GM19023 (cell line): ENCODE measurements at regions not wholly inside any gene's neighbourhood (a gene's known extent, or its start where the extent isn't known, plus 50 kb on each side); places are given as distances from the start of the nearest gene placed in this dataset.

Experiments used
- ATAC-seq: cut with Tn5 transposase; IDR thresholded peaks from one replicate; pipeline ENCODE4 v1.9.1; 2021; ENCODE audit warnings: mild to moderate bottlenecking, moderate library complexity; ENCODE audit not compliant: unreplicated experiment

- no peak for ATAC-seq
Measured at GRCh38 chr16:74232806-74233465, 63.7 kb upstream of the PSMD7 start.

- ATAC-seq: no peak
Measured at GRCh38 chr16:74230126-74230525, 66.5 kb upstream of the PSMD7 start.

- ATAC-seq: no peak
Measured at GRCh38 chr16:74226338-74226954, 70.2 kb upstream of the PSMD7 start.

GRCh38 chr16:74224828-74225612, 71.6 kb upstream of the PSMD7 start:
- no peak for ATAC-seq

- no peak for ATAC-seq
Measured at GRCh38 chr16:74221828-74222227, 74.8 kb upstream of the PSMD7 start.

- ATAC-seq: no peak
Measured at GRCh38 chr16:74219706-74220105, 76.9 kb upstream of the PSMD7 start.

- ATAC-seq: no peak
Measured at GRCh38 chr16:74218871-74219270, 77.7 kb upstream of the PSMD7 start.

GRCh38 chr16:74216319-74216718, 80.3 kb upstream of the PSMD7 start:
- ATAC-seq: no peak

- ATAC-seq: no peak
Measured at GRCh38 chr16:74215249-74215648, 81.4 kb upstream of the PSMD7 start.

- no peak for ATAC-seq
Measured at GRCh38 chr16:74213372-74213771, 83.2 kb upstream of the PSMD7 start.

- ATAC-seq: no peak
Measured at GRCh38 chr16:74210245-74210644, 86.4 kb upstream of the PSMD7 start.

- no peak for ATAC-seq
Measured at GRCh38 chr16:74202009-74202408, 94.6 kb upstream of the PSMD7 start.

GRCh38 chr16:74201576-74201975, 95.0 kb upstream of the PSMD7 start:
- ATAC-seq: no peak

GRCh38 chr16:74200921-74201320, 95.7 kb upstream of the PSMD7 start:
- ATAC-seq: no peak

GRCh38 chr16:74199842-74200124, 96.8 kb upstream of the PSMD7 start:
- ATAC-seq: no peak

- no peak for ATAC-seq
Measured at GRCh38 chr16:74199066-74199841, 97.4 kb upstream of the PSMD7 start.

GRCh38 chr16:74192281-74192797, 104.3 kb upstream of the PSMD7 start:
- no peak for ATAC-seq

- ATAC-seq: no peak
Measured at GRCh38 chr16:74190292-74190691, 106.3 kb upstream of the PSMD7 start.

GRCh38 chr16:74188856-74189255, 107.8 kb upstream of the PSMD7 start:
- ATAC-seq: no peak

- ATAC-seq: no peak
Measured at GRCh38 chr16:74186561-74186971, 110.0 kb upstream of the PSMD7 start.

GRCh38 chr16:74184839-74185238, 111.8 kb upstream of the PSMD7 start:
- no peak for ATAC-seq
